ENCODE measurements at regions not wholly inside any gene's neighbourhood (a gene's known extent, or its start where the extent isn't known, plus 50 kb on each side); places are given as distances from the start of the nearest gene placed in this dataset.

DNA sequence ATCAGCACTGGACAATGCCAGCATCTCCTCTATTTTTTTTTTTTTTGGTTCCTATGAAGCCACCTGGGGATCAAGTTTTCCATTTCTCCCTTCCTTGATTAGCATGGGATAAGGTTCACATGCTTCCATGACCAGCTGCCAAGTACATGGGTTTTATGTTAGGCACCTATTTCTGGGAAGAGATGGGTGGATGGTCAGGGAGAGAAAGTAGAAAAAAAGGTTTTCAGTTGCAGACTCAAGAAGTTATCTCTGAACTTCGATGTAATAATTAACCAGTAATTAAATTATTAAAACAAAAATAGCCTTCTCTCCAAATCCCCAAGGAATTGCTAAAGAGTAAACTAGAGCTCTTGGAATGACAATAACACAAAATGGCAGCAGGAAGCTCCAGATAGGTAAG lies 164.9 kb upstream of the MAF start:
- TF ChIP-seq, protein P1, sequence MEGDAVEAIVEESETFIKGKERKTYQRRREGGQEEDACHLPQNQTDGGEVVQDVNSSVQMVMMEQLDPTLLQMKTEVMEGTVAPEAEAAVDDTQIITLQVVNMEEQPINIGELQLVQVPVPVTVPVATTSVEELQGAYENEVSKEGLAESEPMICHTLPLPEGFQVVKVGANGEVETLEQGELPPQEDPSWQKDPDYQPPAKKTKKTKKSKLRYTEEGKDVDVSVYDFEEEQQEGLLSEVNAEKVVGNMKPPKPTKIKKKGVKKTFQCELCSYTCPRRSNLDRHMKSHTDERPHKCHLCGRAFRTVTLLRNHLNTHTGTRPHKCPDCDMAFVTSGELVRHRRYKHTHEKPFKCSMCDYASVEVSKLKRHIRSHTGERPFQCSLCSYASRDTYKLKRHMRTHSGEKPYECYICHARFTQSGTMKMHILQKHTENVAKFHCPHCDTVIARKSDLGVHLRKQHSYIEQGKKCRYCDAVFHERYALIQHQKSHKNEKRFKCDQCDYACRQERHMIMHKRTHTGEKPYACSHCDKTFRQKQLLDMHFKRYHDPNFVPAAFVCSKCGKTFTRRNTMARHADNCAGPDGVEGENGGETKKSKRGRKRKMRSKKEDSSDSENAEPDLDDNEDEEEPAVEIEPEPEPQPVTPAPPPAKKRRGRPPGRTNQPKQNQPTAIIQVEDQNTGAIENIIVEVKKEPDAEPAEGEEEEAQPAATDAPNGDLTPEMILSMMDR (IDR thresholded peaks at IDR 0.05): no peak
- TF ChIP-seq EP300 (IDR thresholded peaks at IDR 0.05): no peak
